ENCODE measurements at regions not wholly inside any gene's neighbourhood (a gene's known extent, or its start where the extent isn't known, plus 50 kb on each side); places are given as distances from the start of the nearest gene placed in this dataset.

DNA sequence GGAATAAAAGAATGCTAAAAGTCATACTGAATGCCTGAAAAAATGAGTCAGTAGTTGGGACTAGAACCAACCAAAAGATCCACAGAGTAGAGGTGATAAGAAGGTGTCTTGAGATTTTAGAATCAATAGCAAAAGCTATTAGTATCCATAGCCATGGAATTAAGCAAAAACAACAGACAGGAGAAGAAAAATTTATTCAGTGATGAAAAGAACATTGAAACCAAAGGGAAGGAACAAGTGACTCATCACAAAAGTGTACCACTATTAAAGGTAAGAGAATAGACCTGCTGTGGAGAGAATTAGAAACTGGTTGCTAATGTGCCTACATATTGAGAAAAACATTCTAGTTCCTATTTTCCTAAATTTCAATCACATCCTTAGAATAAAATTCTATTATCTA is 182.0 kb upstream of the NEIL3 start:
- no peak for DNase-seq (ENCODE audit: extremely low spot score)
- POLR2A ChIA-PET: no interaction called here
- TF ChIP-seq HDGF (IDR thresholded peaks at IDR 0.05; ENCODE audit: borderline replicate concordance): no peak
- TF ChIP-seq FOXK2 (IDR thresholded peaks at IDR 0.05): no peak
- TF ChIP-seq ARNT (IDR thresholded peaks at IDR 0.05): no peak
- TF ChIP-seq FOXA1 (IDR thresholded peaks at IDR 0.05): no peak
- TF ChIP-seq TARDBP (IDR thresholded peaks at IDR 0.05): no peak
- no peak for TF ChIP-seq NFRKB (IDR thresholded peaks at IDR 0.05)
- no peak for TF ChIP-seq ELF4 (IDR thresholded peaks at IDR 0.05)
- no peak for TF ChIP-seq ZNF384 (IDR thresholded peaks at IDR 0.05)
- CTCF ChIA-PET: no interaction called here

DNA sequence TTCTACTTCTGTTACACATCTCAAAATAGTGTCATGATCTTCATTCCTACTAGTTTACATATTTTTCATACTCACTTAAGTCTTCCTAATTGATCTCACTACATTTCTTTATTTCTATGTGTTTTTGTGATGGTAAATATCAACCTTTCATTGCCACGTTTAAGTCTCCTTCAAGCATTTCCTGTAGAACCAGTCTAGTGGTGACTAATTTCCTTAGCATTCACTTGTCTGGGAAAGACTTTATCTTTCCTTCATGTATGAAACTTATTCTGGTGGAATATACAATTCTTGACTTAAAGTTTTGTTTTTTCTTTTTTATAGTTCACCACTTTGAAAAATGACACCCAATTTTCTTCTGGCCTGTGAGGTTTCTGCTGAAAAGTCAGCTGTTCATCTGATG is 181.4 kb upstream of the NEIL3 start:
- TF ChIP-seq TARDBP (IDR thresholded peaks at IDR 0.05): no peak
- TF ChIP-seq SP1 (IDR thresholded peaks at IDR 0.05): no peak
- no peak for TF ChIP-seq CTBP1 (IDR thresholded peaks at IDR 0.05; ENCODE audit: borderline replicate concordance)
- no peak for TF ChIP-seq ZNF384 (IDR thresholded peaks at IDR 0.05)
- TF ChIP-seq HDGF (IDR thresholded peaks at IDR 0.05; ENCODE audit: borderline replicate concordance): no peak
- no peak for DNase-seq (ENCODE audit: extremely low spot score)
- ChIA-PET CTCF (no interaction called here), POLR2A (no interaction called here)

DNA sequence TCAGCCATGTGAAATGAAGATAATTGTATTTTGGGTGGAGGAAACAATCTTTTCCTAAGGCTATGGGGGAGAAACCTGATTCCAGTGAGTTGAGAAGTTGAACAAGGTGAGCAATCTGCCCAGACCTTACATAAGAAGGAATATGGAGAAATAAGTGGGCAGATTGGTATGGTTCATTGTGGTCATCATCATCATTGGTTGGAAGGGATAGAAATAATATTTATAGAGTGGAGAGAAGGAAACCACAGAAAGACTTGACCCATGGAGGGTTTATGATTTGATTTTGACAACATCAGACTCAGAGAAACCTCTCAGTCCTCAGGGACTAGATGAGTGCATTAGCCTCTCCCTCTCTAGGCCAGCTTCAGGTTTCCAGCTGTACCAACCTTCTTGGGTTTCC is 177.9 kb upstream of the NEIL3 start:
- DNase-seq (ENCODE audit: extremely low spot score): no peak
- TF ChIP-seq HDGF (IDR thresholded peaks at IDR 0.05; ENCODE audit: borderline replicate concordance): no peak
- no peak for TF ChIP-seq FOXA1 (IDR thresholded peaks at IDR 0.05)
- TF ChIP-seq BHLHE40 (IDR thresholded peaks at IDR 0.05; ENCODE audit: borderline replicate concordance): no peak
- TF ChIP-seq SP1 (IDR thresholded peaks at IDR 0.05): no peak
- TF ChIP-seq SUZ12 (IDR thresholded peaks at IDR 0.05): no peak
- TF ChIP-seq CTBP1 (IDR thresholded peaks at IDR 0.05; ENCODE audit: borderline replicate concordance): no peak
- TF ChIP-seq NFRKB (IDR thresholded peaks at IDR 0.05): no peak
- TF ChIP-seq LEF1 (IDR thresholded peaks at IDR 0.05; ENCODE audit: borderline replicate concordance): no peak
- TF ChIP-seq TARDBP (IDR thresholded peaks at IDR 0.05): no peak
- TF ChIP-seq, protein P1, sequence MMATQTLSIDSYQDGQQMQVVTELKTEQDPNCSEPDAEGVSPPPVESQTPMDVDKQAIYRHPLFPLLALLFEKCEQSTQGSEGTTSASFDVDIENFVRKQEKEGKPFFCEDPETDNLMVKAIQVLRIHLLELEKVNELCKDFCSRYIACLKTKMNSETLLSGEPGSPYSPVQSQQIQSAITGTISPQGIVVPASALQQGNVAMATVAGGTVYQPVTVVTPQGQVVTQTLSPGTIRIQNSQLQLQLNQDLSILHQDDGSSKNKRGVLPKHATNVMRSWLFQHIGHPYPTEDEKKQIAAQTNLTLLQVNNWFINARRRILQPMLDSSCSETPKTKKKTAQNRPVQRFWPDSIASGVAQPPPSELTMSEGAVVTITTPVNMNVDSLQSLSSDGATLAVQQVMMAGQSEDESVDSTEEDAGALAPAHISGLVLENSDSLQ (IDR thresholded peaks at IDR 0.05): no peak
- TF ChIP-seq FOXM1 (IDR thresholded peaks at IDR 0.05; ENCODE audit: borderline replicate concordance): no peak
- TF ChIP-seq ZNF384 (IDR thresholded peaks at IDR 0.05): no peak
- ChIA-PET CTCF (no interaction called here), POLR2A (no interaction called here)

DNA sequence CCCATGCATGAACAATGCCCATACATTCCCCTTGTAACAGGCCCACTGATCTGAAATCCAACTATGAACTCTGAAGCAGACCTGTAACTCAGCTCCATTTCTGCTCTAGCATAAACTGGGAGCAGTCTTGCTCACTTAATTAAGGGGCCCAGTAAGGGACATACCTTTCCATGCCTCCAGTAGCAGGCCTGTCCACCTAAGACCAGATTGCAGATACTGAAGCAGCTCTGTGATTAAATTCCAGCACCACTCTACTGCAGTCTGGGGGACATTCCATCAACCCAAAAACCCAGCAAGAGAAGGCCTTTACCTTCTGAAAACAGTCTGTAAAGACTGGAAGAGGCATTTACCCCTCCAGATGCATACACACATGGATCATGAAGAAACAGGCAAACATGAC is 162.0 kb upstream of the NEIL3 start:
- CTCF ChIA-PET: interaction anchor here (0.6 kb wide), 1 partner anchor 596 kb away, joined by 3 read pairs; no protein-coding TSS in a partner anchor
- TF ChIP-seq NFRKB (IDR thresholded peaks at IDR 0.05): no peak
- no peak for TF ChIP-seq FOXM1 (IDR thresholded peaks at IDR 0.05; ENCODE audit: borderline replicate concordance)
- TF ChIP-seq TARDBP (IDR thresholded peaks at IDR 0.05): no peak
- no peak for TF ChIP-seq L3MBTL2 (conservative IDR thresholded peaks at IDR 0.05)
- TF ChIP-seq, protein P1 (IDR thresholded peaks at IDR 0.05): no peak
- no peak for TF ChIP-seq ZNF384 (IDR thresholded peaks at IDR 0.05)
- no peak for TF ChIP-seq CTBP1 (IDR thresholded peaks at IDR 0.05; ENCODE audit: borderline replicate concordance)
- TF ChIP-seq SUZ12 (IDR thresholded peaks at IDR 0.05): no peak
- no peak for TF ChIP-seq HDGF (IDR thresholded peaks at IDR 0.05; ENCODE audit: borderline replicate concordance)
- TF ChIP-seq ELF4 (IDR thresholded peaks at IDR 0.05): no peak
- TF ChIP-seq LEF1 (IDR thresholded peaks at IDR 0.05; ENCODE audit: borderline replicate concordance): no peak
- TF ChIP-seq ARNT (IDR thresholded peaks at IDR 0.05): no peak
- no peak for TF ChIP-seq BHLHE40 (IDR thresholded peaks at IDR 0.05; ENCODE audit: borderline replicate concordance)
- no peak for TF ChIP-seq FOXA1 (IDR thresholded peaks at IDR 0.05)
- TF ChIP-seq FOXK2 (IDR thresholded peaks at IDR 0.05): no peak
- no peak for DNase-seq (ENCODE audit: extremely low spot score)
- POLR2A ChIA-PET: no interaction called here

DNA sequence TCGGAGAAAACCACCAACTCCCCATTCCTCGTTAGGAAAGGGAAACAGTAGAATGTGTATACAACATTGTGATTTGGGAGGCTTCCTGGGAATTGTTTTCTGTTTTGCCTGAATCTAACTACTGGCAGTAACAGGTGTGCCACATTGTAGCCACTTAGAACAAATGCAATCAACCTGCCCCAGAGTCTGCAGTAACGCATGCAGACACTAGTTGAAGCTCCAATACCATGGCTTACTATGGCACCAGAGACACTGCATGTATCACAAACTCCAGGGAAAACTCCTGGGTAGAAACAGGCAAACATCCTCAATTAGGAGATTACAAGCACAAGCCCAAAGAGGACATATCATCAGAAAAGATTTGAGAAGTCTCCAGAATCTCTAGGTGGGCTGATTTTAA is 154.2 kb upstream of the NEIL3 start:
- no peak for DNase-seq (ENCODE audit: extremely low spot score)
- ChIA-PET POLR2A (no interaction called here), CTCF (no interaction called here)
- TF ChIP-seq TARDBP (IDR thresholded peaks at IDR 0.05): no peak
- TF ChIP-seq, protein P1 (IDR thresholded peaks at IDR 0.05): no peak
- TF ChIP-seq HDGF (IDR thresholded peaks at IDR 0.05; ENCODE audit: borderline replicate concordance): no peak
- no peak for TF ChIP-seq NFRKB (IDR thresholded peaks at IDR 0.05)
- TF ChIP-seq LEF1 (IDR thresholded peaks at IDR 0.05; ENCODE audit: borderline replicate concordance): no peak
- no peak for TF ChIP-seq ELF4 (IDR thresholded peaks at IDR 0.05)
- no peak for TF ChIP-seq SP1 (IDR thresholded peaks at IDR 0.05)
- no peak for TF ChIP-seq ARNT (IDR thresholded peaks at IDR 0.05)
- no peak for TF ChIP-seq L3MBTL2 (conservative IDR thresholded peaks at IDR 0.05)

DNA sequence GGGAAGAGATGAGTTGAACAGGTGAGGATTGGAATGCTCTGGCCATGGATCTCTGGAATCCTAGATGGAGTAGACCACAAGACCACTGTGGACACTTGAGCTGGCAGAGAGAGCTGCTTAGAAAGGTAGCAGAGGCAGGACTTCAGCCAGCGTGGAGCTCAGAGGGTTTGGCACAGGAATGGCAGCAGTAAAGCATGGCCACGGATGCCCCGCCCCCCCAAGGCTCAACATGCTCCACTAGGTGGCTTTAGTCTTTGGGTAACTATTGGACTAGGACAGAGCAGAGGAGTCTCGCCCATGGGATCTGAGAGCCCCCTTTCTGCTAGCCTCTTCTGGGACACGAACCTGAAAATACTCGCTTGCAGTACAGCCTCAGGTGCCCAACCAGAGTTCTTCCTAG is 150.1 kb upstream of the NEIL3 start:
- ChIA-PET POLR2A (no interaction called here), CTCF (no interaction called here)
- TF ChIP-seq LEF1 (IDR thresholded peaks at IDR 0.05; ENCODE audit: borderline replicate concordance): no peak
- no peak for DNase-seq (ENCODE audit: extremely low spot score)

DNA sequence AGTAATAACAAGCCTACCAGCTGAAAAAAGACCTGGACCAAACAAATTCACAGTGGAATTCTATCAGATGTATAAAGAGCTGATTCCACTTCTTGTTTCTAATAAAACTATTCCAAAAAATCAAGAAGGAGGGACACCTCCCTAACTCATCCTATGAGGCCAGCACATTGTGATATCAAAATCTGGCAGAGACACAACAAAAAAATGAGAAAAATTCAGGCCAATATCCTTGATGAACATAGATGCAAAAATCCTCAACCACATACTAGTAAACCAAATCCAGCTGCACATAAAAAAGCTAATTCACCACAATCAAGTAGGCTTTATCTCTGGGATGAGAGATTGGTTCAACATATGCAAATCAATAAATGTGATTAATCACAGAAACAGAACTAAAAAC is 147.9 kb upstream of the NEIL3 start:
- TF ChIP-seq NFRKB (IDR thresholded peaks at IDR 0.05) (no peak), FOXA1 (IDR thresholded peaks at IDR 0.05) (no peak), ARNT (IDR thresholded peaks at IDR 0.05) (no peak), BHLHE40 (IDR thresholded peaks at IDR 0.05; ENCODE audit: borderline replicate concordance) (no peak), L3MBTL2 (conservative IDR thresholded peaks at IDR 0.05) (no peak), CTBP1 (IDR thresholded peaks at IDR 0.05; ENCODE audit: borderline replicate concordance) (no peak), LEF1 (IDR thresholded peaks at IDR 0.05; ENCODE audit: borderline replicate concordance) (no peak), SP1 (IDR thresholded peaks at IDR 0.05) (no peak), FOXK2 (IDR thresholded peaks at IDR 0.05) (no peak), HDGF (IDR thresholded peaks at IDR 0.05; ENCODE audit: borderline replicate concordance) (no peak), TARDBP (IDR thresholded peaks at IDR 0.05) (no peak), ELF4 (IDR thresholded peaks at IDR 0.05) (no peak), FOXM1 (IDR thresholded peaks at IDR 0.05; ENCODE audit: borderline replicate concordance) (no peak), ZNF384 (IDR thresholded peaks at IDR 0.05) (no peak), SUZ12 (IDR thresholded peaks at IDR 0.05) (no peak)
- TF ChIP-seq, protein P1 (IDR thresholded peaks at IDR 0.05): no peak
- POLR2A ChIA-PET: no interaction called here
- CTCF ChIA-PET: no interaction called here
- no peak for DNase-seq (ENCODE audit: extremely low spot score)

All from HEK293T (cell line).